ENCODE measurements at regions not wholly inside any gene's neighbourhood (a gene's known extent, or its start where the extent isn't known, plus 50 kb on each side); places are given as distances from the start of the nearest gene placed in this dataset.

DNA sequence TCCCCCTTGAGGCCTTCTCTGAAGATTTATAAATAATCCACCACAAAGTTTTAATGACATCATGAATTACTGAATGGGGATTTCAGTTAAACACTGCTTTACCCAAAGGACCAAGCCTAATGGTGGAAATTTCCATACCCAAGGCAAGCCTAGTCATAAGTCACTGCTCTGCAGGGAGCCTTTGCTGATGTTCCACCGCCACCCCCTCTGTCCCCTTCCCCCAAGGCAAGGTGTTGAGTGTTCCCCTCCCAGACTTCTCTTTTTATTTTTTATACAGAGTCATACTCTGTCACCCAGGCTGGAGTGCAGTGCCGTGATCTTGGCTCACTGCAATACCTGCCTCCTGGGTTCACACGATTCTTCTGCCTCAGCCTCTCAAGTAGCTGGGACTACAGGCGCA is 76.4 kb upstream of the FUNDC1 start:
- no peak overlapping the region for H3K4me3 ChIP-seq (ENCODE audit: insufficient read depth, low read depth, low read length)
- H3K9me1 ChIP-seq (ENCODE audit: insufficient read depth, low read length), result no peaks in the 10 kb centered on the region
- H3K4ac ChIP-seq (ENCODE audit: low read depth, low read length), result no peak overlapping the region
- H4K8ac ChIP-seq (ENCODE audit: low read depth in 2 of 2, low read length in 2 of 2), result no peak overlapping the region
- no peaks in the 10 kb centered on the region for H3K9me3 ChIP-seq (ENCODE audit: control insufficient read depth, insufficient read depth, low read length)
- no peak overlapping the region for H3K23ac ChIP-seq (ENCODE audit: low read depth, low read length)
- H2AK9ac ChIP-seq (replicated peaks; ENCODE audit: low read depth, low read length, poor library complexity), result no peak overlapping the region
- no peak overlapping the region for H4K5ac ChIP-seq (ENCODE audit: low read depth, low read length)
- DNase-seq, result no peak
- no peaks in the 10 kb centered on the region for H4K20me1 ChIP-seq (ENCODE audit: insufficient read depth, low read length)
- no peak overlapping the region for H2BK20ac ChIP-seq (ENCODE audit: low read depth, low read length)
- no peak overlapping the region for H3K4me2 ChIP-seq (ENCODE audit: low read depth, low read length)
- no peak overlapping the region for H3K14ac ChIP-seq (replicated peaks; ENCODE audit: low read depth, low read length)
- ATAC-seq (ENCODE audit: low read depth), result no peak
- H3K56ac ChIP-seq (ENCODE audit: extremely low read depth, insufficient read depth, low read length), result no peak overlapping the region
- no peak overlapping the region for H3K9ac ChIP-seq (ENCODE audit: low read depth, low read length)
- H4K91ac ChIP-seq (ENCODE audit: insufficient read depth, low read depth, low read length), result no peak overlapping the region
- no peak overlapping the region for H3K18ac ChIP-seq (ENCODE audit: low read depth, low read length)
- H2AK5ac ChIP-seq (ENCODE audit: low read depth, low read length), result no peak overlapping the region
- dilution Hi-C loops (cut with HindIII; ENCODE audit: low sequenced_read_pairs, unreplicated experiment) (no loop called here), intact Hi-C loops (cut with micrococcal nuclease) (no loop called here), in situ Hi-C loops (cut with MboI; ENCODE audit: low sequenced_read_pairs) (no loop called here)
- H3K4me1 ChIP-seq (ENCODE audit: control insufficient read depth, insufficient read depth, low read length), result no peaks in the 10 kb centered on the region
- no peaks in the 10 kb centered on the region; the same call in 1 of the 2 replicates for H3K27me3 ChIP-seq (ENCODE audit: control insufficient read depth, insufficient read depth, low read length)
- no peak overlapping the region for H2BK120ac ChIP-seq (ENCODE audit: low read depth, low read length)
- no peak overlapping the region for H2BK15ac ChIP-seq (ENCODE audit: low read depth, low read length)
- no peak overlapping the region for H2BK5ac ChIP-seq (ENCODE audit: low read depth, low read length, poor library complexity, severe bottlenecking)
- no peak overlapping the region for H2AFZ ChIP-seq (replicated peaks; ENCODE audit: low read length, poor library complexity)
- no peaks in the 10 kb centered on the region for H3K79me1 ChIP-seq (ENCODE audit: low read depth in 1 of 2, low read length in 2 of 2)
- 60% methylated on average over 1 of the region's 4 CpGs; no CpG with 5 or more reads in 1 of the 2 experiments for WGBS, 2 experiments (ENCODE audit: extremely low coverage in 2 of 2, insufficient read length in 1 of 2)
- no peak overlapping the region for H3K27ac ChIP-seq (ENCODE audit: insufficient read depth, low read length)
- ChIA-PET CTCF (no interaction called here), POLR2A (ENCODE audit: unreplicated experiment) (no interaction called here)
- no peaks in the 10 kb centered on the region for H3K36me3 ChIP-seq (ENCODE audit: control insufficient read depth, insufficient read depth, low read length)
- BruUV-seq (replicated peaks), result no TSS peak
- TF ChIP-seq MXI1 (IDR thresholded peaks at IDR 0.05; ENCODE audit: borderline replicate concordance, low read depth, low read length) (no peak), RAD21 (IDR thresholded peaks at IDR 0.05; ENCODE audit: low read length) (no peak), CHD1 (IDR thresholded peaks at IDR 0.05; ENCODE audit: low read depth, low read length) (no peak), MAFK (IDR thresholded peaks at IDR 0.05; ENCODE audit: low read depth, low read length) (no peak), RFX5 (IDR thresholded peaks at IDR 0.05; ENCODE audit: low read depth, low read length) (no peak), POLR2A (IDR thresholded peaks at IDR 0.05; ENCODE audit: low read depth, low read length) (no peak), FOS (IDR thresholded peaks at IDR 0.05; ENCODE audit: low read depth, low read length) (no peak), RCOR1 (IDR thresholded peaks at IDR 0.05; ENCODE audit: insufficient replicate concordance, low read length) (no peak), CEBPB (IDR thresholded peaks at IDR 0.05; ENCODE audit: low read depth, low read length) (no peak), NFE2L2 (IDR thresholded peaks at IDR 0.05; ENCODE audit: low read depth, low read length) (no peak), CTCF (conservative IDR thresholded peaks at IDR 0.05; ENCODE audit: low read depth, low read length) (no peak), BHLHE40 (IDR thresholded peaks at IDR 0.05; ENCODE audit: low read depth, low read length) (no peak)
- TF ChIP-seq, protein P1, sequence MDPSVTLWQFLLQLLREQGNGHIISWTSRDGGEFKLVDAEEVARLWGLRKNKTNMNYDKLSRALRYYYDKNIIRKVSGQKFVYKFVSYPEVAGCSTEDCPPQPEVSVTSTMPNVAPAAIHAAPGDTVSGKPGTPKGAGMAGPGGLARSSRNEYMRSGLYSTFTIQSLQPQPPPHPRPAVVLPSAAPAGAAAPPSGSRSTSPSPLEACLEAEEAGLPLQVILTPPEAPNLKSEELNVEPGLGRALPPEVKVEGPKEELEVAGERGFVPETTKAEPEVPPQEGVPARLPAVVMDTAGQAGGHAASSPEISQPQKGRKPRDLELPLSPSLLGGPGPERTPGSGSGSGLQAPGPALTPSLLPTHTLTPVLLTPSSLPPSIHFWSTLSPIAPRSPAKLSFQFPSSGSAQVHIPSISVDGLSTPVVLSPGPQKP (IDR thresholded peaks at IDR 0.05; ENCODE audit: borderline replicate concordance, low read depth, low read length), result no peak
- TF ChIP-seq, protein P2, sequence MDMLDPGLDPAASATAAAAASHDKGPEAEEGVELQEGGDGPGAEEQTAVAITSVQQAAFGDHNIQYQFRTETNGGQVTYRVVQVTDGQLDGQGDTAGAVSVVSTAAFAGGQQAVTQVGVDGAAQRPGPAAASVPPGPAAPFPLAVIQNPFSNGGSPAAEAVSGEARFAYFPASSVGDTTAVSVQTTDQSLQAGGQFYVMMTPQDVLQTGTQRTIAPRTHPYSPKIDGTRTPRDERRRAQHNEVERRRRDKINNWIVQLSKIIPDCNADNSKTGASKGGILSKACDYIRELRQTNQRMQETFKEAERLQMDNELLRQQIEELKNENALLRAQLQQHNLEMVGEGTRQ (IDR thresholded peaks at IDR 0.05; ENCODE audit: low read depth, low read length), result no peak

Measured in IMR-90 (cell line).